UCSD-AML1 (cell line): ENCODE measurements at regions not wholly inside any gene's neighbourhood (a gene's known extent, or its start where the extent isn't known, plus 50 kb on each side); places are given as distances from the start of the nearest gene placed in this dataset.

Source experiments
- DNase-seq: peaks from one replicate; lab custom pipeline; 2025; ENCODE audit not compliant: unreplicated experiment; lab: John Stamatoyannopoulos, UW

GRCh38 chr3:71850654-71851053 lies 65.7 kb upstream of the PROK2 start:
- no peak for DNase-seq

- DNase-seq: no peak
Observed at GRCh38 chr3:71849681-71850080, 64.7 kb upstream of the PROK2 start.

- no peak for DNase-seq
Observed at GRCh38 chr3:71847794-71848193, 62.8 kb upstream of the PROK2 start.

- no peak for DNase-seq
Observed at GRCh38 chr3:71846185-71846584, 61.2 kb upstream of the PROK2 start.

- DNase-seq: no peak
Observed at GRCh38 chr3:71843071-71843470, 58.1 kb upstream of the PROK2 start.

GRCh38 chr3:71838406-71838805 lies 53.5 kb upstream of the PROK2 start:
- no peak for DNase-seq
